Muscle of leg (tissue), 3 donors: ENCODE measurements at regions not wholly inside any gene's neighbourhood (a gene's known extent, or its start where the extent isn't known, plus 50 kb on each side); places are given as distances from the start of the nearest gene placed in this dataset.
"Not testable (repeated sequence)": the region's sequence is repeated elsewhere in the genome, so short reads cannot be mapped to it uniquely, and the experiment has no call there.

Experiments
- DNase-seq: peaks from one replicate; pipeline ENCODE4 v3.0.0; 2013
- H3K27ac ChIP-seq: one replicate; pipeline ENCODE4 v1.5.1; 2013; ENCODE audit warnings: mild to moderate bottlenecking, low read length, control low read depth
- H3K27me3 ChIP-seq: one replicate; pipeline ENCODE4 v1.6.1; 2013; ENCODE audit warnings: low read length; ENCODE audit not compliant: control insufficient read depth, insufficient read depth
- H3K36me3 ChIP-seq: one replicate; pipeline ENCODE4 v1.6.1; 2013; ENCODE audit warnings: low read length; ENCODE audit not compliant: control insufficient read depth, insufficient read depth
- H3K4me1 ChIP-seq: one replicate; pipeline ENCODE4 v1.6.1; 2013; ENCODE audit warnings: low read length; ENCODE audit not compliant: control insufficient read depth, insufficient read depth
- H3K4me3 ChIP-seq: one replicate; pipeline ENCODE4 v1.5.1; 2013; ENCODE audit warnings: low read length, control low read depth
- H3K9me3 ChIP-seq: replicated peaks from 2 replicates; pipeline ENCODE4 v1.6.1; 2013; ENCODE audit warnings: low read depth, low read length; ENCODE audit not compliant: control insufficient read depth
- WGBS: methylation state at CpG from one replicate; pipeline ENCODE4 v1.1.5; 2013; ENCODE audit warnings: missing lambda C conversion rate; ENCODE audit not compliant: insufficient coverage; 5-methylcytosine and 5-hydroxymethylcytosine counted together

- 100% methylated on average over 1 of the region's 1 CpG for WGBS
- no peaks in the 10 kb centered on the region for H3K36me3 ChIP-seq
- H3K4me3 ChIP-seq = no peak overlapping the region
These were observed 314.4 kb upstream of the NPSR1 start for GRCh38 chr7:34343667-34344066.

GRCh38 chr7:34354011-34354410 lies 304.0 kb upstream of the NPSR1 start:
- Histone ChIP-seq H3K36me3 (no peaks in the 10 kb centered on the region), H3K4me3 (no peak overlapping the region), H3K4me1 (no peaks in the 10 kb centered on the region), H3K27me3 (no peaks in the 10 kb centered on the region), H3K9me3 (no peaks in the 10 kb centered on the region), H3K27ac (no peak overlapping the region)
- DNase-seq = no peak
- 77% methylated on average over 3 of the region's 3 CpGs for WGBS

More at GRCh38 chr7:34343667-34344066, 314.4 kb upstream of the NPSR1 start:
- Histone ChIP-seq H3K9me3 (no peaks in the 10 kb centered on the region), H3K27me3 (no peaks in the 10 kb centered on the region), H3K27ac (no peak overlapping the region), H3K4me1 (no peaks in the 10 kb centered on the region)
- no peak for DNase-seq

GRCh38 chr7:34354899-34355298 lies 303.1 kb upstream of the NPSR1 start:
- DNase-seq = no peak
- no peaks in the 10 kb centered on the region for H3K9me3 ChIP-seq
- H3K27ac ChIP-seq = no peak overlapping the region
- no peaks in the 10 kb centered on the region for H3K36me3 ChIP-seq
- no peak overlapping the region for H3K4me3 ChIP-seq
- no peaks in the 10 kb centered on the region for H3K4me1 ChIP-seq
- no peaks in the 10 kb centered on the region for H3K27me3 ChIP-seq

GRCh38 chr7:34357068-34357467 lies 300.9 kb upstream of the NPSR1 start:
- Histone ChIP-seq H3K27me3 (no peaks in the 10 kb centered on the region), H3K4me3 (no peak overlapping the region), H3K4me1 (no peaks in the 10 kb centered on the region), H3K27ac (no peak overlapping the region), H3K36me3 (no peaks in the 10 kb centered on the region), H3K9me3 (no peaks in the 10 kb centered on the region)
- WGBS = no CpG with 5 or more reads among the region's 2 CpGs
- no peak for DNase-seq

DNA sequence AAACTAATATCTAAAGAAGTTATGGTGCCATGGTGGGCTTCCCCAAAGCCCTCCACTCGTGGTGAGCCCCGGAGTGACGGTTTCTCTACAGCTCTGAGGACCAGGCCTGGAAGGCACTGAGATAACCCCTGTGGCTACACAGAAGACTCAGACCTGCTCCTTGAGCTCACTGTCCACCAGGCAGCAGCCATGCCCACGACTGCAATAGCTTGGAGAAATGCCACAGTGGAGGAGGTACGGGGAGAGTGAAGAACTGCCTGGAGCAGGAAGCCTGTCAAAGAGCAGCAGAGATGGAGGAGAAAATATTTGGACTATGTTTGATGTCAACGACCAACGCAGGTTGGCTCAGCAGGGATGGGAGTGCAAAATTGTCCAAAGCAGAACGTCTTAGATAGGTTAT lies 300.1 kb upstream of the NPSR1 start:
- Histone ChIP-seq H3K27me3 (no peaks in the 10 kb centered on the region), H3K36me3 (no peaks in the 10 kb centered on the region), H3K27ac (no peak overlapping the region), H3K4me1 (no peaks in the 10 kb centered on the region), H3K9me3 (no peaks in the 10 kb centered on the region), H3K4me3 (no peak overlapping the region)
- WGBS = 85% methylated on average over 8 of the region's 8 CpGs
- no peak for DNase-seq

- H3K9me3 ChIP-seq, H3K36me3 ChIP-seq, DNase-seq, H3K27me3 ChIP-seq, H3K27ac ChIP-seq, H3K4me1 ChIP-seq, H3K4me3 ChIP-seq: not testable (repeated sequence)
- no CpG with 5 or more reads among the region's 1 CpG for WGBS
These were observed 299.4 kb upstream of the NPSR1 start for GRCh38 chr7:34358578-34358977.

DNA sequence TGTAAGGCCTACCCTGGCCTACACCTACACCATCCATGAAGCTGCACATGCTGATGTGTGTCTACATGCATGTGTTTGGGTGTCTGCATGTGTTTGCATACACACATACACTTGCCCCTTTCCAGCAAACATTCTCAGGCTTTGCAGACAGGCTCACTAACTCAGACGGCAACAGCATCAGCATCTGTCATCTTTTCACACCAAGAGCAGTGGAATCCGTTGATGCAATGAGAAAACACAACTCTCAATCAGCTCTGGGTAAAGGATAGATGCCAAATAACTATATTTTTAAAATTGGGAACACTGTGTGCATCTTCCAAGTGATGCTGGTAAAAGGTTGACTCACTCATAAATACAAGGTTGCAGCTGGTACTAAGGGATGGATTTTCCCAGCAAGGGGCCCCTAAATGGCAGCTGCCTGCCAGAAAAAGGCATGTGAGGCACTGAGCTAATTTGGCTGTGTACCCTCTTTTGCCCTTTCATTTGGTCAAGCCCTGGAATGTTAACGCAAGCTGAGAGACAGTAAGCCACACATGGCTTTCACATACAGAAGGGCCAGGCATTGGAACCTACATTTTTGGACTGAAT lies 296.3 kb upstream of the NPSR1 start:
- H3K36me3 ChIP-seq = no peaks in the 10 kb centered on the region
- WGBS = 67% methylated on average over 1 of the region's 3 CpGs
- no peaks in the 10 kb centered on the region for H3K27me3 ChIP-seq
- no peaks in the 10 kb centered on the region for H3K9me3 ChIP-seq
- no peaks in the 10 kb centered on the region for H3K4me1 ChIP-seq
- no peak overlapping the region for H3K27ac ChIP-seq
- H3K4me3 ChIP-seq = no peak overlapping the region
- DNase-seq = no peak

DNA sequence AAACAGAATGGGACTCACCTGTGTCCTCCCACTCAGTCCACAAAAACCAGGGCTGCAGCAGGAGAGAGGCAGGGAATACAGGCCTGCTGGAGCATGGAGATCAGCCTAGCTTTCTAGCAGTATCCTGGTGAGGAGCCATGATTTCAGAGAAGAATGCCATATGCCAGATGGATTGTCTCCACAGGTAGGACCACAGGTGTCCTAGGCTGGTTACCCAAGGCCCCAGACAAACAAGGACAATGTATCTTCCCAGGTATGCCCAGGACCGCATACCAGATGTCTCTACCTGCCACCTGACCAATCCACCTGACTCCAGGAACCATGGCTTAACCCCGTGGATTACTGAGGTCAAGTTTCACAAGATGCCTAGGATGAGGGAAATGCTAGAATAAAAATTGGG lies 295.4 kb upstream of the NPSR1 start:
- no peaks in the 10 kb centered on the region for H3K27me3 ChIP-seq
- H3K27ac ChIP-seq = no peak overlapping the region
- no peaks in the 10 kb centered on the region for H3K4me1 ChIP-seq
- no peaks in the 10 kb centered on the region for H3K9me3 ChIP-seq
- no peak overlapping the region for H3K4me3 ChIP-seq
- no peak for DNase-seq
- no CpG with 5 or more reads among the region's 2 CpGs for WGBS
- no peaks in the 10 kb centered on the region for H3K36me3 ChIP-seq

DNA sequence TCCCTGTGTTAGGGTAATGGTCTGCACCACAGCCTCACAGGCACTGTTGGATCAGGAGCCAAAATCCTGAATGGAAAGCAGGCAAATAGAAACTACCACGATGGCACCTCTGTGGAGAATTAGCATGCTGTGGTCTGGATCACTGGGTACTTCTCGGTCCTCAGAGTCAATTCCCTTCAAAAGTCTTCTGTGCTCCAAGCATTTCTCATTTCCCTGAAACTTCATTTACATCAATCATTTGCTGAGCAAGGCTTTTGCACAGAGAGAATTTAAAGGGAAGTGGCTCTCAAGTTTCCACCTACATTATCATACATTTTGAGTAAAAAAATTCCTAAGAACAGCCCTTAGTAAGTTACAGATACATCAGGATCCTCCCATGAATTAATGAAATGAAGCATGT lies 293.9 kb upstream of the NPSR1 start:
- Histone ChIP-seq H3K4me3 (no peak overlapping the region), H3K36me3 (no peaks in the 10 kb centered on the region), H3K27ac (no peak overlapping the region), H3K27me3 (no peaks in the 10 kb centered on the region), H3K9me3 (no peaks in the 10 kb centered on the region), H3K4me1 (no peaks in the 10 kb centered on the region)
- DNase-seq = no peak
- 62% methylated on average over 2 of the region's 2 CpGs for whole genome bisulfite sequencing

DNA sequence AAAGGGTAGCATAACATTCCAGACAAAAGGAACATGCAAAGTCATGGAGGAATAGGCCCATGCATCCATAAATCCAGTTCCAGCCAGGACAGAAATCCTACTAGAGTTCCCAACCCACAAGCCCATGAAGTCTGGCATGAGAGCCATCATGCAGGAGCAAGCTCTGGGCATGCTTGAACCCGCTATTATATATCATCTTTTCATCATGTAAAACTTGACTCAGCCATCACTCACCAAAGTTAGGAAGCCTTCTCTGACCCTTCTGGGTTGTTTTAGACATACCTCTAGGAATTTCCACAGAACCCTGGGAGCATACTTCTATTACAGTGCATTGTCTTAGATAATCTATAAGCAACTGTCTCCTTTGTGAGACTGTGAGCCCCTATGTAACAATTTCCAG lies 293.0 kb upstream of the NPSR1 start:
- no peaks in the 10 kb centered on the region for H3K9me3 ChIP-seq
- no peaks in the 10 kb centered on the region for H3K27me3 ChIP-seq
- H3K27ac ChIP-seq = no peak overlapping the region
- WGBS = no CpG with 5 or more reads among the region's 1 CpG
- no peak overlapping the region for H3K4me3 ChIP-seq
- DNase-seq = no peak
- H3K36me3 ChIP-seq = no peaks in the 10 kb centered on the region
- H3K4me1 ChIP-seq = no peaks in the 10 kb centered on the region

DNA sequence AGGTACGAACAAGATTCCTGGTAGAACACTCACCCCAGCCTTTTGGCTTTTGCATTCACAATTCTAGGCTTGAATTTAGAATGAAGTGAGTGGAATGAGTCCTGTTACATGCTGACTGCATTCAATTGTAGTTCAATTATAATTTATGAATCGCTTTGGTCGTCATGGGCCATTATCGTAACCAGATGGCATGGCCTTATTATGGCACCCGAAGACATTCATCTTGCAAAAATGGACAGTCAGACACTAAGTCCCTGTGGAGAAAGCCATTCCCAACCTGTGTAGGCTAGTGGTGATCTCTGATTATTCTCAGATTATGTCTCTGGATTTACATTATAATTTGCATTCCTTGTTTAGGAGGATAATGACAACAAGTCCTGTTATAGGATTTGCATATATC lies 292.4 kb upstream of the NPSR1 start:
- H3K27ac ChIP-seq = no peak overlapping the region
- no peaks in the 10 kb centered on the region for H3K9me3 ChIP-seq
- H3K27me3 ChIP-seq = no peaks in the 10 kb centered on the region
- H3K4me1 ChIP-seq = no peaks in the 10 kb centered on the region
- 68% methylated on average over 4 of the region's 5 CpGs for WGBS
- DNase-seq = no peak
- H3K36me3 ChIP-seq = no peaks in the 10 kb centered on the region
- no peak overlapping the region for H3K4me3 ChIP-seq
